HG03045 (cell line): ENCODE measurements at regions not wholly inside any gene's neighbourhood (a gene's known extent, or its start where the extent isn't known, plus 50 kb on each side); places are given as distances from the start of the nearest gene placed in this dataset.
"Not testable (repeated sequence)": the region's sequence is repeated elsewhere in the genome, so short reads cannot be mapped to it uniquely, and the experiment has no call there.

Experiments
- ATAC-seq: cut with Tn5 transposase; IDR thresholded peaks from one replicate; pipeline ENCODE4 v1.9.1; 2021; ENCODE audit warnings: mild to moderate bottlenecking, moderate library complexity; ENCODE audit not compliant: unreplicated experiment

DNA sequence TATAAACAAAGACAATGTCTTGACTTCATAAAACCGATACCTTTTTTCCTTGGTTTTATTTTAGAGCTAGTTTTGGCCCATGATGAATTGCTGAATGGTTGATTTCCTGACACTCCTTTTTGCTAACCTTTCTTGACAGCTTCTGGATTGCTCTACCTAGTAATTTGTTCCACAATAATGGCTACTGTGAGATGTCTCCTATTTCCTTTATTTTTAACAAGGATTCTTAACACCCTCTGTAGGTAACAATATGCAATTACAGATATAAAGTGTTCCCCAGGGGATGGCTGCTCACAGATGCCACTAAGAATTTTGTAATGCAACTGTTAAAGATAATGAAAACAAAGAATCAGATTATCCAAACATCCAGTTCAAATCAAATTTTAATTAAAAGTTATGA, 100.8 kb upstream of the ATP5MC3 start:
- no peak for ATAC-seq

GRCh38 chr2:175277772-175278171, 96.3 kb upstream of the ATP5MC3 start:
- no peak for ATAC-seq

DNA sequence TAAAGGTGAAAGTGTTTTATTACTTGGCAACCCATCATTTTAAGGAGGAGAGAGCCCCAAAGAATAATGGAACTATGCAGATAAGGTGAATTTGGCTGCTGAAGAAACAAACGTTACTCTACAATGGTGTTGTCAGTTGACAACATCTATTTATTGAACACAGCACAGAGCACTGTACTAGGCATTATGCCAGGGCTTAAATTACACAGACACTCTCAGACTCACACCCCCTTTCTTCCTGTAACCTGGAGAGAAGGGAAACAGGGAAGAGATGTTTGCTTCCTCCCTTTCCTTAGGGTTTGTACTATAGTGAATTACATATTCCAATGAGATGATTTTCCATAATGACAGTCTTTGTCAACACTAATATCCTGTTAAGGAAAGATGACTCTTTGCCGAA, 94.0 kb upstream of the ATP5MC3 start:
- no peak for ATAC-seq

GRCh38 chr2:175259164-175259563, 77.7 kb upstream of the ATP5MC3 start:
- no peak for ATAC-seq

- ATAC-seq = no peak
Measured at GRCh38 chr2:175256806-175257585, 75.5 kb upstream of the ATP5MC3 start.

DNA sequence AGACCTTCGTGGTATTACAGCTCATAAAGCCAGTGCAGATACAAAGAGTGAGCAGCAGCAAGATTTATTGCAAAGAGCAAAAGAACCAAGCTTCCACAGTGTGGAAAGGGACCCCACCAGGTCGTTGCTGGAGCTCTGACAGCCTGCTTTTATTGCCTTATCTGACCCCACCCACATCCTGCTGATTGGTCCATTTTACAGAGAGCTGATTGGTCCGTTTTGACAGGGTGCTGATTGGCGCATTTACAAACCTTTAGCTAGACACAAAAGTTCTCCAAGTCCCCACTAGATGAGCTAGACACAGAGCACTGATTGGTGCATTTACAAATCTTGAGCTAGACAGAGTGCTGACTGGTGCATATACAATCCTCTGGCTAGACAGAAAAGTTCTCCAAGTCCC, 74.9 kb upstream of the ATP5MC3 start:
- ATAC-seq = not testable (repeated sequence)

DNA sequence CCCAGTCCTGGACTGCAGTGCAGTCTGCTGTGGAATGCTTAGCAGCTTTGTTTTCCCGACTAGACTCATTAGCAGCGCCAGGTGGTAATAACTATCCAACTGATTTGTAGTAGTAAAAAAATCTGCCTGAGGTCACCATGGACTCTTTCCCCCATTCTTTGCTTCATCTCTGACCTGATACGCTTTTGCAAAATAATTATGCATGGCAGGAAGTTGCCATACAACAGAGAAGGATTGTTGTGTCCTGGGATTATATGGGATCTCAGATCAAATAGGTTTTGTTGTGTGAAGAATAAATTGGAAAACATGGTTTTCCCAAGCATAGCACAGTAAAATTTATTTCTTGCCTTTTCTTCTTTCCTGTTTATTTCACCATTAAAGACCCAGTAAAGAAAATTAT, 72.4 kb upstream of the ATP5MC3 start:
- no peak for ATAC-seq

GRCh38 chr2:175251425-175252041, 70.0 kb upstream of the ATP5MC3 start:
- ATAC-seq = no peak

GRCh38 chr2:175247159-175247558, 65.6 kb upstream of the ATP5MC3 start:
- ATAC-seq = no peak

GRCh38 chr2:175244697-175245096, 63.2 kb upstream of the ATP5MC3 start:
- ATAC-seq = no peak

DNA sequence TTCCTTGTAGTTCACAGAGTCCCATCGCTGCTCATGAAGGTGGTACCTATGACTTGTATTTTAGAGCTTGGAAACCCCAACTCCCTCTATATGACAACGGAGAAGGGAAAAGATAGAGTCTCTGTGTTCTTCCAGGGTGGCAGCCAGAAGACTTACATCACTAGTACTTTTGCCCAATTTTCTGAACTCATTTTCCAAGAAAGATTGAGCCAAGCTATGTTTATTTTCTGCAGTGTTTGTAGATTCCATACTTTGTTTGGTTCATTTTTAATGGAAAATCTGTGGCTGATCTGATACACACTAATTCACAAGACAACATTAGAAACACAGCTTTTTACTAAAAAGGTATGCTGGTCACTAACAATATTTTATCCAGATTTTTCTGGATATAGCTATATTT, 60.2 kb upstream of the ATP5MC3 start:
- no peak for ATAC-seq

- not testable (repeated sequence) for ATAC-seq
Measured at GRCh38 chr2:175240033-175240432, 58.5 kb upstream of the ATP5MC3 start.

DNA sequence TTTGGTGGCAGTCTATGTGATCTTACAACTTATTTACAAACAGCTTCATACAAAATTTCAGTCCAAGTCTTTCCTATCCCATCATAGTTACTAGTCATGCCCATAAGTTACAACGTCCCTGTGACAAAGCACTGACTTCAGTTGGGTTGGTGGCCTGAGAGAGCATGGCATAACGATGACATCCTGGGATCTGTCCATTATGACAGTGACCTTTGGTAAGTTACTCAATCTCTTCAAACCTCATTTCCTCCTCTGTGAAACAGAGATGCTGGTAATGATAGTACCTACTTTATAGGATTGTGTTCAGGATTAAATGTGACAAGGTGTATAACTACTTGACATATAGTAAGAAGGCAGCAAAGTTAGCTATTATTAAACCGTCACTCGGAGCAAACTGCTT, 55.4 kb upstream of the ATP5MC3 start:
- ATAC-seq = no peak

GRCh38 chr2:175234650-175235049, 53.1 kb upstream of the ATP5MC3 start:
- ATAC-seq = no peak

DNA sequence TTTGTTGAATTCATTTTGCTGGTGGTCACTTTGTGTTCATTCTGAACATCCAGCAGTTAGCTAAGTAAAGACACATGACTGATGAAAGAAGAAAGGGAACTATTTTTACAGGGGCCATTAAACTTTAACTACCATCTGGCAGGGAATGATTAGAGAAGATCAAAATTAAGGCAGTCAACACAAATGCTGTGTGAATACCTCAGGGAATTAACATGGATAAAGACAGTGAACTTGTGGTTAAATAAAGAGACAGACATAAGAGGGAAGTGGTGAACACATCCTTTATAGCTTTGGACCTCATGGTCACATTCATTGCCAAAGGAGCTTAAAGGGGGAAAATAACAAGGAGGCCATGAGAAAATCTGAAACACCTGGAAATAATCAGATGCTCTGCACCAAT, 52.6 kb upstream of the ATP5MC3 start:
- ATAC-seq = no peak

GRCh38 chr2:175233135-175233719, 51.7 kb upstream of the ATP5MC3 start:
- no peak for ATAC-seq
